HG03196 (cell line): ENCODE measurements at regions not wholly inside any gene's neighbourhood (a gene's known extent, or its start where the extent isn't known, plus 50 kb on each side); places are given as distances from the start of the nearest gene placed in this dataset.
"Not testable (repeated sequence)": the region's sequence is repeated elsewhere in the genome, so short reads cannot be mapped to it uniquely, and the experiment has no call there.

Source experiments
- ATAC-seq: cut with Tn5 transposase; IDR thresholded peaks from one replicate; pipeline ENCODE4 v1.9.1; 2021; ENCODE audit not compliant: unreplicated experiment

GRCh38 chr6:141884850-141885249, 247.9 kb upstream of the GJE1 start:
- ATAC-seq: no peak

GRCh38 chr6:141878686-141879085, 254.0 kb upstream of the GJE1 start:
- ATAC-seq: no peak

- ATAC-seq: no peak
Observed at GRCh38 chr6:141877275-141877983, 255.3 kb upstream of the GJE1 start.

DNA sequence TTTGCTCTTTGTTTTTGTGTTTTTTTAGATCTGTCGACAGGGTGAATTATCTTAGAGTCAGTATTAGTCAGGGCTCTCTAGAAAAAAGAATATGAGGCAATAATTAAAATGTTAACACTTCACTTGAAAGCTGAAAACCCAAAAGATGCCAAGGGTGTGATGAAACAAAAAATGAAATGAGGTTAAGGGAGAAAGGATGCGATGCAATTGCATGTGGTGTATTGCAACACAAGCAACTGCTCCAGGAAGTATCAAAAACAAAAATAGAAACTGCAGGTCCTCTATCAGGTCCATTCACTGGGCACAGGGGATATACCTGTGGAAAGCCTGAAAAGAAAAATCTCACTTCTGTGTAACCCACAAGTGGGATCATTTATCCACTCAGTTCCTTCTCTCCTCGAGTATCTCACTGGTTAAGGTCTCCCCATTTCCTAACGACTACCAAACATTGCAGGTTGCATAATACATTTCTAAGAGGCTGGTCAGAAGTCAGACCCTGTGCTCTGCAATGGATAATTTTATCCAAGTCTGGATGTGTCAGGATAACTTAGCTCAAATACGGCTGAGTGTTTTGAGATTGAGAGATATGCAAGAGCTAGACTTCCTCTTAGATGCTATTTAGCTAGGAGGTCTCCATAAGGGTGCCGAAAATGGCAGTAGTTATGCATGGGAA, 257.7 kb upstream of the GJE1 start:
- ATAC-seq: no peak

DNA sequence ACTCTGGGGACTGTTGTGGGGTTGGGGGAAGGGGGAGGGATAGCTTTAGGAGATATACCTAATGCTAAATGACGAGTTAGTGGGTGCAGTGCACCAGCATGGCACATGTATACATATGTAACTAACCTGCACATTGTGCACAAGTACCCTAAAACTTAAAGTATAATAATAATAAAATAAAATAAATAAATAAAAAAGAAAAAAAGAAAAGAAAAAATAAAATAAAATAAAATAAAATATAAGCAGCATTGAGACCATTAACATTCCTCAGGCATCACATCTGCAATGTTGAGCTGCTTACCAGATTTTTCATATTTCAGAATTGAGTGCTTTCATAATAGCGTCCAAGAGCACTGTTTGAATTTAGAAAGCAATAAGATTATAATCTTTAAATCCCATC, 263.2 kb upstream of the GJE1 start:
- ATAC-seq: not testable (repeated sequence)

- no peak for ATAC-seq
Observed at GRCh38 chr6:141867767-141868166, 265.0 kb upstream of the GJE1 start.

DNA sequence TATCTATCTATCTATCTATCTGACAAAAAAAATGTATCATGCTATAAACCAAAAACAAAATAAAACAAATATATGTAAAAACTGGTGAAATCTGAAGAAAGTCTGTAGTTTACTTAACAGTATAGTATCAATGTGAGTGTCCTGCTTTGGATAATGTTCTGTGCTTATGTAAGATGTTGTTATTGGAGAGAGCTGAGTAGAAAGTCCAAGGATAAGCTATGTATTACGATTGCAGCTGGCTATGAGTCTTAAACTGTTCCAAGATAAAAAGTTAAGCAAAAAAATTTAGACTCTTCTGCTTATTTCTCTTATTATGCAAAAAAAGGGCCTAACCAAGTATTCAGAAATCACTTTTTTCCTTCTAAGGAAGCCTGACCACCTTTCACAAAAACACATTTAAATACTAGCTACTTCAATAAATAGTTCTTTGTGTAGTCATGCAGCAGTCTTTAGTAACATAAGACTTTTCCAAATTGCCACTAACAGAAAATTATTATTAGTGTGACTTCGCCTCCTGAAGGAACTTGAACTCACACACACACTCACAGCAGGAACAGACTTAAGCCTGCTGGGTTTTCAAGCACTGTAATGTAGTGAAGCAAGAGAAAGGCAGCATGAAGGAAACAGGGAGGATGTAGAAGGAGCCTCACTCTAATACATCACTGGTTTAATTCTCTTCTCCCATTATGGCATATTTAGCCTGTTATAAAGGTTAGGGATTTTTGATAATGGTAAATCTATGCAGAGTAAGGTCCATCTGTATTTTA, 265.8 kb upstream of the GJE1 start:
- no peak for ATAC-seq

DNA sequence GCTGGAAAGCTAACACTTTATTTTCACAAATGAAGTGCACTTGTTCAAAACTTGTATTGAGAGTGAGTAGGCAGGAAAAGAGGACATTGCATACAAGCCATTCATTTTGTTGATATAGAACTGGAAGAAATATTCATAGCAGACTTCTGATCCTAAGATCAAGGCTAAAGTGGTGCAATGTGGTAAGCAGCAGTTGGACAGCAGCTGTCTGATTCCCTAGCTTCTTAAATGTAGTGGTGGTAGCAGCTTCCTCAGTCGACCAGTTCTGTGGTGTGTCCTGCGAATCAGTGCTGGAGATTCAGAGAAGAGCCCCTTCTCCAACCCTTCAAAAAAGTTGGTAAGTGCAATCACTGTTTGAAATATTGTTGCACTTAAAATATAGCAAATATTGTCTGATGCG, 281.7 kb upstream of the GJE1 start:
- ATAC-seq: no peak

DNA sequence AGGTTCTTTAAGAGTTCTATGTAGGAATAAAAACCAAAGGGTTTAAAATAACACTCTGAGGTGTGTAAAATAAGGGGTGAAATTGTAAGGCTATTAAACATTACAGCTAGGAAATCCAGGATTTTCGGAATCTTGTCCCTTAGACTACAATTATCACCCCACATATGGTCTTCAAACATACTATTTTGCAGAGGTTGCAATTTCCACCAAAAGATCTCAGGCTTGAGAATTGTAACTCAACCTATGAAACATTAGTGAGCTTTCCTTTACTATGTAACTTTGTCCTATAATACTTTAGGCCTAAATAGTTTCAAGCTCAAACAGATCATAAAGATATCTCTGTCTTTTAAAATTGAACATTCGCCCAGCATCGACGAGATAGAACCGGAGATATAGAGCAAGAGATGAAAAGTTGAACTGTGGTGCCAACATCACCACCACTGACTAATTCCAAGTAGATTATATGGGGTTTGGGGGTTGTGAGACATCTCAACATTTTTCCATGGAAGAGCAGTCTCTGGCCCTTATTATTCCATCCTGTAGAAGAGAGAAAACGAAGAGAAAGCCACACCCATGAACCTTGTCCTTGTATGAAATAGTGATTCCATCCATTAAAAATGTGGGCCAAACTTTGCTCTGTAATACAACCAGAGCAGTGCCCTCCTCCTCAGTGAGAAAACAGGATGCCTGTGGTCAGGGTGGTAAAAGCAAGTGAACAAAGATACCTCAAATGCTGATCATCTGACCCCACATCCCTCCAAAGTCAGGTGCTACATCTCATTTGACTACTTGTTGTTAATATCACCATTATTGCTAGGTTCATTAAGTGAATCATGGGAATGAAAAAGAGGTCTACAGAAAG, 284.5 kb upstream of the GJE1 start:
- ATAC-seq: no peak

- ATAC-seq: no peak
Observed at GRCh38 chr6:141846639-141847038, 286.1 kb upstream of the GJE1 start.

GRCh38 chr6:141843178-141843834, 289.4 kb upstream of the GJE1 start:
- no peak for ATAC-seq

DNA sequence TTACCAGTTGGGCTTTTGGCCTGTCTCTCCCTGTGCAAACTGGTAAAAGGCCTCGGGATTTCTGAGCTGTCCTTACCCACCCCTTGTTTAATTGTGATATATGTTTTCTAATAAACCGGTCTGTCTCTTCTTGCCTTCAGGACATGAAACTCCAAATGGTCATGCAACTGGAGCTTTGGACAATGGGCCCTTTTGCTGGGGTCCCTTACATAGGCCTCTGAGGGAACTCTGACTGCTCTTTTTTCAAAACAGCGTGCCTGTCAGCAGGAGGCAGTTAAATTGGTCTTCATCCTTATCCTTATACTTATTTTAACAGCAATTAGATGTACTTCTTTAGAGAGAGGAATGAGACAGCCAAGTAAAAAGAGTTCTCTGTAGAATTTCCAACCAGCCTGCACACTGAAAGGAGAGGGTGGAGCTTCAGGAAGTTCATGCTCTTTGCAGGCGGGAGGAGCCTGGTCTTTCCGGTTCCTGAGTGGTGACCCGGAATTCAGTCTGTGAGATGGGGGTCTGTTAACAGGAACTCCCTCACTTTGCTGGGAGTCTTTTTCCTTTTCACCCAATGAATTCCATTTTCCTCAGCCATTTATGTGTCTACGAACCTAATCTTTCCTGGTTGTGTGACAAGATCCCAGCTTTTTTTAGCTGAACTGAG, 299.6 kb upstream of the GJE1 start:
- no peak for ATAC-seq

GRCh38 chr6:141830530-141830929, 302.2 kb upstream of the GJE1 start:
- no peak for ATAC-seq

GRCh38 chr6:141829566-141830360, 303.0 kb upstream of the GJE1 start:
- no peak for ATAC-seq

- no peak for ATAC-seq
Observed at GRCh38 chr6:141824350-141824749, 308.4 kb upstream of the GJE1 start.

DNA sequence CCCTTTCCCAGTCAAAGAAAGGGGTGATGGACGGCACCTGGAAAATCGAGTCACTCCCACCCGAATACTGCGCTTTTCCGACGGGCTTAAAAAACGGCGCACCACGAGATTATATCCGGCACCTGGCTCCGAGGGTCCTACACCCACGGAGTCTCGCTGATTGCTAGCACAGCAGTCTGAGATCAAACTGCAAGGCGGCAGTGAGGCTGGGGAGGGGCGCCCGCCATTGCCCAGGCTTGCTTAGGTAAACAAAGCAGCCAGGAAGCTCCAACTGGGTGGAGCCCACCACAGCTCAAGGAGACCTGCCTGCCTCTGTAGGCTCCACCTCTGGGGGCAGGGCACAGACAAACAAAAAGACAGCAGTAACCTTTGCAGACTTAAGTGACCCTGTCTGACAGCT, 317.7 kb upstream of the GJE1 start:
- ATAC-seq: not testable (repeated sequence)

- ATAC-seq: no peak
Observed at GRCh38 chr6:141809901-141810300, 322.8 kb upstream of the GJE1 start.

DNA sequence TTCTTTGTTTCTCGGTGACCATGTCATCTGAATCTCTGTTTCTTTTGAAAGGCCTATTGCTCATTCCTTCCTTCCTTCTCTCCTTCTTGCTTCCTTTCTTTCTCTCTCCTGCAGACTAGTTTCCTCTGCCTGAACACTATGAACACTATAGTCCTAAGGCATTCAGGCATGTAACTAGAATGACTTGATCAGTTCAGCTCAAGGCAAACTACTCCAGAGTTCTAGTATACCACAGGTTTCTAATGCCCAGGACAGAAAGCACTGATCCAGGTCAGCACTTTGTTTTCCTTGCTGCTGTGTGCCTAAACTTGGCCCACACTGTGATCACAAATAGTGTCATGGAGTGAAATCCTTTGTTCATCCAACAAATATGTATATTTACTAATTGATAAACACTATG, 324.1 kb upstream of the GJE1 start:
- ATAC-seq: no peak

DNA sequence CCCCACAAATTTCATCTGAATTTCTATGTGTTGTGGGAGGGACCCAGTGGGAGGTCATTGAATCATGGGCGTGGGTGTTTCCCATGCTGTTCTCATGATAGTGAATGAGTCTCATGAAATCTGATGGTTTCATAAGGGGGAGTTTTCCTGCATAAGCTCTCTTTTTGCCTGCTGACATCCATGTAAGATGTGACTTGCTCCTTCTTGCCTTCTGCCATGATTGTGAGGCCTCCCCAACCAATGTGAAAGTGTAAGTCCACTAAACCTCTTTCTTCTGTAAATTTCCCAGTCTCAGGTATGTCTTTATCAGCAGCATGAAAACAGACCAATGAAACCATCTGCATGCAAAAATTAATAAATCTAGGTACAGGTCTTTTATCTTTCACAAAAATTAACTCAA, 331.8 kb upstream of the GJE1 start:
- not testable (repeated sequence) for ATAC-seq
